Smooth muscle cell (in vitro differentiated cells): ENCODE measurements at regions not wholly inside any gene's neighbourhood (a gene's known extent, or its start where the extent isn't known, plus 50 kb on each side); places are given as distances from the start of the nearest gene placed in this dataset.

Source experiments
- DNase-seq: peaks from one replicate; lab custom pipeline; 2025; ENCODE audit not compliant: unreplicated experiment; lab: John Stamatoyannopoulos, UW
- H2AFZ ChIP-seq: fragments of 200-600 bp; sonication (generic); 2 replicates; pipeline ENCODE4 v1.6.0; 2016; ENCODE audit warnings: antibody characterized with exemption, low read depth, mild to moderate bottlenecking
- H3F3A ChIP-seq: fragments of 200-600 bp; sonication (generic); 2 replicates; pipeline ENCODE4 v1.6.0; 2017; ENCODE audit warnings: antibody characterized with exemption, low read depth
- H3K27ac ChIP-seq: fragments of 200-600 bp; sonication (generic); 2 replicates; pipeline ENCODE4 v1.5.1; 2016; ENCODE audit warnings: low read depth, mild to moderate bottlenecking
- H3K27me3 ChIP-seq: fragments of 200-600 bp; sonication (generic); 2 replicates; pipeline ENCODE4 v1.6.1; 2016; ENCODE audit warnings: low read depth, mild to moderate bottlenecking
- H3K36me3 ChIP-seq: fragments of 200-600 bp; sonication (generic); 2 replicates; pipeline ENCODE4 v1.5.1; 2016; ENCODE audit warnings: low read depth
- H3K4me1 ChIP-seq: fragments of 200-600 bp; sonication (generic); 2 replicates; pipeline ENCODE4 v1.5.1; 2016; ENCODE audit warnings: low read depth
- H3K4me2 ChIP-seq: fragments of 200-600 bp; sonication (generic); 2 replicates; pipeline ENCODE4 v1.6.0; 2016; ENCODE audit warnings: mild to moderate bottlenecking
- H3K4me3 ChIP-seq: fragments of 200-600 bp; sonication (generic); 2 replicates; pipeline ENCODE4 v1.5.1; 2016; ENCODE audit warnings: mild to moderate bottlenecking
- H3K79me2 ChIP-seq: fragments of 200-600 bp; sonication (generic); 2 replicates; pipeline ENCODE4 v1.6.0; 2016; ENCODE audit warnings: low read depth, mild to moderate bottlenecking
- H3K9ac ChIP-seq: fragments of 200-600 bp; sonication (generic); 2 replicates; pipeline ENCODE4 v1.6.0; 2016; ENCODE audit warnings: low read depth
- H3K9me3 ChIP-seq: fragments of 200-600 bp; sonication (generic); replicated peaks from 2 replicates; pipeline ENCODE4 v1.5.1; 2016; ENCODE audit warnings: low read depth
- H4K20me1 ChIP-seq: fragments of 200-600 bp; sonication (generic); 2 replicates; pipeline ENCODE4 v1.6.0; 2016; ENCODE audit warnings: low read depth
- WGBS: methylation state at CpG from one replicate; pipeline ENCODE4 v1.1.7; 2016; ENCODE audit warnings: low lambda C conversion rate; 5-methylcytosine and 5-hydroxymethylcytosine counted together
- TF ChIP-seq, protein P1 (sequence below): fragments of 200-600 bp; sonication (generic); IDR thresholded peaks from 2 replicates; pipeline ENCODE4 v1.5.1; 2017; ENCODE audit warnings: borderline replicate concordance, mild to moderate bottlenecking, antibody characterized with exemption; ENCODE audit not compliant: insufficient read depth, poor library complexity, severe bottlenecking

DNA sequence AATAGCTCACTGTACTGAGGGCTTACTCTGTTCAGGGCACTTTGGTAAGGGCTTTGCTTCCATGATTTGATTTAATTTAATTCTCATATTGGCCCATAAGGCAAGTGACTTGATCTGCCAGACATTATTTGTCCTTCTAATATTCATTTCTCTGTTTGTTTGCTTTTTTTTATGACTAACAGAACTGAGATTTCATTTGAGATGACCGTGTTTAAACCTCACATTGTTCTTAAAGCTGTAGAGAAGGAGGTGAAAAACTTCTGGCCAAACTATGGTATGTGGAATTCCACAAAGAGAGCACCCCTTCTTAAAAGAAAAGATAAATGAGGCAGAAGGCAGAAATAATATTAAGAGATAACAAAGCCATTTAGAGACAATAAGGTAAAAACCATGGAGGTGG lies 775.6 kb upstream of the ACO1 start:
- H3K4me2 ChIP-seq, result no peak overlapping the region

DNA sequence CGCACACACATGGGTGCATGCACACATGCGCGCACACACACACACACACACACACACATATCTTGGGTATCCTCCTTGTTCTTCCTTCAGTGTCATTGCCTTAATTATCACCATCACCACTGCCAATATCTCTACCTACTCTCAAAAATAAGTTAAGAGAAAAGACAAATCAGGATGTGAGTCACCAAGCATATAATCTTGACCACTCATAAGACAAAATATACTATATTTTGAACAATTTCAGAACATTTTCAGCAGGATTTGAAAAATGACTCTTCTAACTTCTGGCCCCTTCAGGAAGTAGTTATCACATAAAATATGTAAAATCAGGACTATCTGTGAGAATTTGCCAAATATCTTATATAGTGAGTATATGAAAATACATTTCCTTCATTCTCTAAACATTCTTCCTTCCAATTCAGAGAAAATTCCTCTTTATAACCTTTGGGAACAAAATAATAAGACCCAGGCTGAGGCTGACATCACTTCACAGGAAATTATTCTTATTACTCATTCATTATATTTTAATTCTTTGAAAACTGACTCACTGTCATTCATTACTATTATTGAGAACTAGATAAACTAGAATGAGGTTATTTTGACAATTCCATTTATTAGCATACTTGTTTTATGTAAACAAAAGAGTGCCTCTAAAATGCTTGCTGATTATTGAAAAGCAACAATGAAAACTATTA lies 772.0 kb upstream of the ACO1 start:
- no peak overlapping the region for H3K4me2 ChIP-seq
- WGBS, result 93% methylated on average over 3 of the region's 3 CpGs

More for the DNA sequence above, 775.6 kb upstream of the ACO1 start:
- no peak overlapping the region for H3K4me3 ChIP-seq
- no peak overlapping the region for H3K27ac ChIP-seq
- no peaks in the 10 kb centered on the region for H4K20me1 ChIP-seq
- no peak overlapping the region for H2AFZ ChIP-seq
- TF ChIP-seq, protein P1, sequence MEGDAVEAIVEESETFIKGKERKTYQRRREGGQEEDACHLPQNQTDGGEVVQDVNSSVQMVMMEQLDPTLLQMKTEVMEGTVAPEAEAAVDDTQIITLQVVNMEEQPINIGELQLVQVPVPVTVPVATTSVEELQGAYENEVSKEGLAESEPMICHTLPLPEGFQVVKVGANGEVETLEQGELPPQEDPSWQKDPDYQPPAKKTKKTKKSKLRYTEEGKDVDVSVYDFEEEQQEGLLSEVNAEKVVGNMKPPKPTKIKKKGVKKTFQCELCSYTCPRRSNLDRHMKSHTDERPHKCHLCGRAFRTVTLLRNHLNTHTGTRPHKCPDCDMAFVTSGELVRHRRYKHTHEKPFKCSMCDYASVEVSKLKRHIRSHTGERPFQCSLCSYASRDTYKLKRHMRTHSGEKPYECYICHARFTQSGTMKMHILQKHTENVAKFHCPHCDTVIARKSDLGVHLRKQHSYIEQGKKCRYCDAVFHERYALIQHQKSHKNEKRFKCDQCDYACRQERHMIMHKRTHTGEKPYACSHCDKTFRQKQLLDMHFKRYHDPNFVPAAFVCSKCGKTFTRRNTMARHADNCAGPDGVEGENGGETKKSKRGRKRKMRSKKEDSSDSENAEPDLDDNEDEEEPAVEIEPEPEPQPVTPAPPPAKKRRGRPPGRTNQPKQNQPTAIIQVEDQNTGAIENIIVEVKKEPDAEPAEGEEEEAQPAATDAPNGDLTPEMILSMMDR, result no peak
- 74% methylated on average over 1 of the region's 1 CpG for WGBS
- H3K36me3 ChIP-seq, result no peaks in the 10 kb centered on the region
- no peaks in the 10 kb centered on the region for H3K4me1 ChIP-seq
- no peaks in the 10 kb centered on the region for H3F3A ChIP-seq
- no peaks in the 10 kb centered on the region for H3K79me2 ChIP-seq
- no peak overlapping the region for H3K9ac ChIP-seq
- DNase-seq, result no peak
- no peaks in the 10 kb centered on the region for H3K27me3 ChIP-seq
- no peaks in the 10 kb centered on the region for H3K9me3 ChIP-seq

DNA sequence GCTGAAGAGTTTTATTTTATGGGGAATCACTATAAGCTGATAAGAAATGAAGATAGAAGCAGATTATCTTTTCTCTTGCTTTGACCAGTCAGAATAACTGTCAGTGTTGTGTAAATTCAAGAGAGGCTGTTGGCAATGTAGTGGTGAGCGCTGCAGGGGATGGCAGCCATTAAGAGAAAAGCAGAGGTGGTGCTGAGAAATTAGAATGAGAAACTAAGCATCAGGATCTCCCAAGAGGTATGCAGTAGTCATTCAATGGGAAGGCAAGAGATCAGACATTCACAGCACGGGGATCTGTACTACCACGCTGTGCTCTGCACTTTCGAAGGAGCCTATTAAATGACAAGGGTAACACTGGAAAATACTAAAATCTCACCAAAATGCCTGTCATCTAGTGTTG lies 768.5 kb upstream of the ACO1 start:
- Histone ChIP-seq H3K4me1 (no peaks in the 10 kb centered on the region), H3K79me2 (no peaks in the 10 kb centered on the region), H3K27ac (no peak overlapping the region), H3K36me3 (no peaks in the 10 kb centered on the region), H3K9ac (no peak overlapping the region), H3K27me3 (no peaks in the 10 kb centered on the region), H3K4me3 (no peak overlapping the region), H4K20me1 (no peaks in the 10 kb centered on the region), H2AFZ (no peak overlapping the region), H3K9me3 (no peaks in the 10 kb centered on the region), H3K4me2 (no peak overlapping the region), H3F3A (no peaks in the 10 kb centered on the region)
- no peak for DNase-seq
- TF ChIP-seq, protein P1, result no peak
- WGBS, result 74% methylated on average over 4 of the region's 4 CpGs

More for the DNA sequence above, 772.0 kb upstream of the ACO1 start:
- TF ChIP-seq, protein P1, result no peak
- Histone ChIP-seq H3K4me1 (no peaks in the 10 kb centered on the region), H3F3A (no peaks in the 10 kb centered on the region), H3K27ac (no peak overlapping the region), H3K4me3 (no peak overlapping the region), H3K9ac (no peak overlapping the region), H3K36me3 (no peaks in the 10 kb centered on the region), H3K79me2 (no peaks in the 10 kb centered on the region), H3K27me3 (no peaks in the 10 kb centered on the region), H3K9me3 (no peaks in the 10 kb centered on the region), H2AFZ (no peak overlapping the region), H4K20me1 (no peaks in the 10 kb centered on the region)
- no peak for DNase-seq

DNA sequence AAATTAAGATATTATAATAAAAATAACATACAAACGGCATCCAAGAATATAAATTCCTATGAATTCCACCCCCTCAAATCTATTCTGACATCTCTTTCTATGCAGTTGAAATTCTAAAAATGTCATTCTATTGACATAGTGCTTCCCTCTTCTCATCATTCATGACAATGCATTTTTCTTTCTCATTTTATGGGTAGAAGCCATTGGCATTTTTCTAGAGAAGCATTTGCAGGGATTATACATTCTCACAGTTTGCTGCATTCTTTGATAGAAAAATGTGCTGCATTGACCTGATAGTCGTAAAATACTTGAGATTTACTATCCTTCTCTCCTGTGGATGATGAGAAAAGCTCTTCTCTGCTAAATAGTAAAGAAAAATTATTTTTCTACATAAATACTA lies 760.9 kb upstream of the ACO1 start:
- H3K27ac ChIP-seq, result no peak overlapping the region
- no peaks in the 10 kb centered on the region for H3K27me3 ChIP-seq
- no peak overlapping the region for H3K4me3 ChIP-seq
- DNase-seq, result no peak
- no peaks in the 10 kb centered on the region for H4K20me1 ChIP-seq
- WGBS, result 86% methylated on average over 2 of the region's 2 CpGs
- TF ChIP-seq, protein P1, result no peak
- no peak overlapping the region for H3K4me2 ChIP-seq
- no peaks in the 10 kb centered on the region for H3K9me3 ChIP-seq
- H3K36me3 ChIP-seq, result no peaks in the 10 kb centered on the region
- H3K4me1 ChIP-seq, result no peaks in the 10 kb centered on the region
- no peaks in the 10 kb centered on the region for H3K79me2 ChIP-seq
- H2AFZ ChIP-seq, result no peak overlapping the region
- H3F3A ChIP-seq, result no peaks in the 10 kb centered on the region
- H3K9ac ChIP-seq, result no peak overlapping the region
